C1 segment of cervical spinal cord (tissue), 14 donors: ENCODE measurements at regions not wholly inside any gene's neighbourhood (a gene's known extent, or its start where the extent isn't known, plus 50 kb on each side); places are given as distances from the start of the nearest gene placed in this dataset.
"Not testable (repeated sequence)": the region's sequence is repeated elsewhere in the genome, so short reads cannot be mapped to it uniquely, and the experiment has no call there.

Source experiments
- DNase-seq, 14 donors: peaks; one replicate each; lab custom pipeline; 2025; lab: John Stamatoyannopoulos, UW

DNA sequence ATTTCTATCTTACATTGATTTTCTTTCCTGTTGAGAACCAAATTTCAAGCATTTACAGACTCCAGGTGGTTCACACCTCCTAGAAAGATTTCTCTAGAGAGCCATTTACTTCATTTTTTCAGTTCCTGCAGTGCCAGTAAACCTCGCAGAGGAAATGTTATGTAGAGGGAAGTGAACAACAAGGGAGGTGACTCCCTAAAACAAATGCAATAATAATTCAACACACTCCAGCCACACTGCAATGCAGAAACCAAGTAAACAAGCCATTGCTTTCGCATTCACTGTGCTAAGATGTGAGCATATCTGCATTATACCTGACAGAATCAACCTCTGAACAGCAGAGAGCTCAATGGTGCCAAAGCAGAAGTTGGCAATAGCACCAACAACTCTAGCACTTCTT, 215.1 kb downstream of the RBM26 start:
- DNase-seq = no peak

DNA sequence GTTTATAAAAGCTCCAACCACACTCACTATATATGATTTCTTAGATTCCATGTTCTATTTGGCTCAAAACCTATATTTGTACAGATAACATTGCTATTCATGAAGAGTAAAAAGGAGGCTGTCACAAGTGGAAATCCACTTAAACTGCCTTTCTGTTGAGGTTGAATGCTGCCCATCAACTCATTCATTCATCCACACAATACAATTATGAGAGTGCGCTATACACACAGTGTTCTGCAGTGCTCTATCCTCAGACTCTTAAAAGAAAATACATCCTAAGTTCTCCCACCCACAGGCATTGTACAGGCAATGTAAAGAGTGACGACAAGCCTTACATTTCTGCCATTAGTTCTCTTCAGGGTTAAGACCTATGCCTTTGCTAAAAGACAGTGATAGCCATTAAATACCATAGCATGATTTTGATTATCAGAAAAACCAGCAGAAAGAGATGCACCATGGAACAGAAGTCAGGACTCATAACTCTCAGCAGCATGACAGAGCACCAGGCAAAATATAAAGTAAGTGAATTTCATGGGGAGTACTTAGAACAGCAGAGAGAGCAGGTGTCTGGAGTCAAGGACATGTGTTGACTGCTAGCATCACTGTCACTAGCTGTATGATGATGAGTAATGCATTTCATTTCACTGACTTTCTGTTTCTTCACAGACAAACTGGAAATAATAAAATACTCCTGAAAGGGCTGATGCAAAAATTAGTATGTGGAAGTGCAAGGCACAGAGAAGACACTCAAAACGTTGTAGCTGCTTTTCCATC, 218.0 kb downstream of the RBM26 start:
- DNase-seq = no peak

DNA sequence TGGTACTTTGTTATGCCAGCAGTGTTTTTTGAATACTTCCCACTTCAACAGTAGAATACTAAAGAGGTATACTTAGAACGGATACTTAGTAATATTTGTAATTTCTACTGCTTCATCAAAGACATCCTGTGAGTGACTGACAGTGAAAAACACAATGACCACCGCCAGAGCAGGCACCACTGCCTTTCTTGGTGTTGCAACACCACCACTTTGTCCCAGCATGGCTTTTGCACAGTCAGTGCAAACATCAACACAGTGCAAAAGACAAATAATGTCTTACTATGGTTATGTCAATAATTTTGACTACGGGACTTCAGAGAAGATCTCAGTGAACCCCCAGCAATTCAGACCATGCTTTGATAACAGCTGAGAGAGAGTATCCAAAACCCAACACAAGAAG, 220.5 kb downstream of the RBM26 start:
- no peak for DNase-seq

DNA sequence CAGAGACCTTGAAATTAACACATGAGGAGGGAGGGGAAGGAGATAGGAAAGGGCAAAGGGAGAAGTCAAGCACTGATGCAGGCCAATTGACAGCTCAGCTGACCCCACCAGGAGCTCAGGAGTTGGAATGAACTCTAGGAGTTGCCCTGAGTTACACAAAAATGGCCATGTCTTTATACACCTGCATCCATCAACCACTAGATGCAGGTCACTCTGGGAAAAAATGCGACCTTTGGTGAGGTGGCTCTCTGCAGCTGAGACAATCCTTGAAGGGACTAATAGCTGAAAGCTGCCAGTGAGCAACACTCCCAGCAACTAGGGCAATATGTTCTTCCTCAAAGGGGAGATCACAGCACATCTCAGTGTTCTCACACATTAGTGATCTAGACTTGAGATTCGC, 222.8 kb downstream of the RBM26 start:
- no peak for DNase-seq

DNA sequence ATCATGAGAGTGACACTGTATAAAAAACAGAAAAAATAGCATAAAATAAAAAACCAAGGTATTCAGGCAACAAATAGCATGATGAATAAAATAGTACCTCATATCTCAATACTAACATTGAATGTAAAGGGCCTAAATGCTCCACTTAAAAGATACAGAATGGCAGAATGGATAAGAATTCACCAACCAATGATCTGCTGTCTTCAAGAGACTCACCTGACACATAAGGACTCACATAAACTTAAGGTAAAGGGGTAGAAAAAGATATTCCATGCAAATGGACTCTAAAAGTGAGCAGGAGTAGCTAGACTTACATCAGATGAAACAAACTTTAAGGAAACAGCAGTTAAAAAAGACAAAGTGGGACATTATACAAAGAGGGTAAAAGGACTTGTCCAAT, 232.4 kb downstream of the RBM26 start:
- DNase-seq = not testable (repeated sequence)

DNA sequence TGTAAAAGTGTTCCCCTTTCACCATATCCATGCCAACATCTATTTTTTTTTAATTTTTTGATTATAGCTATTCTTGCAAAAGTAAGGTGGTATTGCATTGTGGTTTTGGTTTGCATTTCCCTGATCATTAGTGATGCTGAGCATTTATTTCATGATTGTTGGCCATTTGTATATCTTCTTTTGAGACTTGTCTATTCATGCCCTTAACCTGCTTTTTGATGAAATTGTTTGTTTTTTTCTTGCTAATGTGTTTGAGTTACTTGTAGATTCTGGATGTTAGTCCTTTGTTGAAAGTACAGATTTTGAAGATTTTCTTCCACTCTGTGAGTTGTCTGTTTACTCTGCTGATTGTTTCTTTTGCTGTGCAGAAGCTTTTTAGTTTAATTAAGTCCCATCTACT, 233.1 kb downstream of the RBM26 start:
- DNase-seq = not testable (repeated sequence)

DNA sequence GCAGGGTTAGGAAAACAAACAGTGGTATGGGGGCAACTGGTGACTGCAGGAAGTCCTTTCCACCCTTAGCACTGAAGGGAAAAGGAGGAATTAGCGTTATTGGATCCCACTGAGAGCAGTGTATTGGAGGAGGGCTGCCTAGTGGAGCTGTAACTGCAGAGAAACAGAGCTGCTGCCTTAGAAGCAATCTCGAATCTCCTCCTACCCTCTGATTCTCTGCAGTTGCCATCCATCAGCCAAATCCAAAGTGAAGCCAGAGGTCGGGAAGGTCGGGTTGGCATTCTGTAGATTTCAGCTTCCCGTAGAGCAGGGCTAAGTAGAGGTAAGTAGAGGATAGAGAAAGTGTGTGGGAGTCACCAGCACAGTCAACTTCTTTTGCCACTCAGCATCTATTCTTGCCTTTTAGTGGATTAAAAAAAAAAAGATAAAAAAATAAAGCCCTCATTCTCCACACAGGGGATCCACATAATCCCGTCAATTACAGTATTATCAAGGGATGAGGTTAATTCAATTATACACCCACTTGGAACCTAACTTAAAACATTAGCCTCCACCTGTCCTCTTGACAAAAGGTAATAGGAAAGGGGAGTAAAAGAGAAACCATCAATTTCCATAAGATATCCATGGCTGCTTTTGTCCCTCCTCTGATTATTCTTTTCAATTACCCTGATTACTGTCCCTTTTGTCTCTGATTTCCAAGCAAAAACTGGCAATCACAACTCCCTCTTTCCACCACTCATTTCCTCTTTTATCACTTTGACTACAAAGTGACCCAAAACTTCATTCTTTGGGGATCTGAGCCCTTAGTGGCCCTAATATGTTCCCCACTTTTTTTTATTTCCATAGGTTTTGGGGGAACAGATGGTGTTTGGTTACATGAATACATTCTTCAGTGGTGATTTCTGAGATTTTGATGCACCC, 234.7 kb downstream of the RBM26 start:
- DNase-seq = no peak

DNA sequence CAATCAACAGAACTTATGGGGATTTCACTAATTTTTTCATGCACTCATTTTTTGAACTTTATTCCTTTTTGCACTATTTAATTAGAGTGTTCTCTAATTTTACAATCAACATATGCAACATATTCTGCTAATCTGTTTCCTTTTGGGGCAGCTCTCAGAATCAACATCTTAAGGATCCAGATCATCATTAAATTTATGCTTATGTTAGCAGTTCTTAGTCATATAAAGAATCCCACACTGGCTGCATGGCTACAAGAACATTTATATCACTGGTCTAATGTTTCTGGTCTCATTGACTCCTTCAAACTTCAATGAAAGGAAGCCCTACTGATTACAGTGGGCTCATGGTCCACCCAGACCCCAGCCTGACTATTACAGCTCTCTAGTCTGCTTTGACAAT, 245.2 kb downstream of the RBM26 start:
- no peak for DNase-seq

DNA sequence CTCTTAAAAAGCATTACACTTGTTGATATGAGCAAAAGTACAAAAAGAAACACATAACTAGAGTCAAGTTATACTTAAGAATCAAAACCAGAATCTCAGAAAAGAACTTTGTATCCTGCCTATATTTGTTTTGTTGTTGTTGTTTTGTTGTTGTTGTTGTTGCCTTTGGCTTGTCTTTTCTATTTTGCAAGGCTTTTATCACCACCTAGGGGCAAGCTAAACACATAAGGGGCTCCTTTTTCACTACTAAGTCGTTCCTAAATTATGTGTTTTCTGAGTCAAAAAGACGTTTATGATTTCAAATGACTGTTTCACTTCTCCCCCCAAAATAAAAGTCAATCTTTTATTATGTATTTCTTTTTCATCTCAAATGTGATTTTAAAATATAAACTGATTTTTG, 250.2 kb downstream of the RBM26 start:
- DNase-seq = no peak

DNA sequence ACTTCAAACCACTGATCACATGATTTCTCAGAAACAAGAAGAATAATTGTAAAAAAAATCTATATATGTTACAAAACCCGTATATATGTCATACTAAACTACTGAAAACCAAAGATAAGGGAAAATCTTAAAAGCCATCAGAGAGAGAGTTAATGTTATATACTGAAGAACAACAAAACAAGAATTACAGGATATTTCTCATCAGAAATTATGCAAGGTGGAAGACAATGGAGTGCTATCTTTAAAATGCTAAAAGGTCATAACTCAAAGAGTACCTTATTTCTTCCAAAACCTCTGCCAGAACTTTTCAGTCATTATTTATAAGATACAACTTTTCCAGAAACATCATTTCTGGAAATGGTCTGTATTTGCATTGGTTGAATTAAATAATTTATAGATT, 256.8 kb downstream of the RBM26 start:
- no peak for DNase-seq

DNA sequence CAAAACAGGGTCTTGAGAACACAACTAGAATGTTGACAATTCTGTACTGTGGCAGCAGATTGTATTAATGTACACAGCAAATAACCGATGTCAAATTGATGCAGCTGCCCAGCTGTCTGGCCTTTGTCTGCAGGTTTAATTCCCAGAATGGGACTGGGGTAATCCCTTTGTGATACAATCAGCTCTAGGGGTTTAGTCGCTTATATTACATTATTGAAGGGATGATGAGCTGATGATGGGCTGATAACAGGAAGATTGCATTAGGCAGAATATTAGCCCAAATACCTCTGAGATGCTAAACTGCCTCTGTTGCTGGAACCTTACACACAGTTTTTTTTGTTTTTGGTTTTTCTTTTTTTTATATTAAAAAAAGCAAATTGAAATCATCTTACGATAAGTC, 265.0 kb downstream of the RBM26 start:
- no peak for DNase-seq

DNA sequence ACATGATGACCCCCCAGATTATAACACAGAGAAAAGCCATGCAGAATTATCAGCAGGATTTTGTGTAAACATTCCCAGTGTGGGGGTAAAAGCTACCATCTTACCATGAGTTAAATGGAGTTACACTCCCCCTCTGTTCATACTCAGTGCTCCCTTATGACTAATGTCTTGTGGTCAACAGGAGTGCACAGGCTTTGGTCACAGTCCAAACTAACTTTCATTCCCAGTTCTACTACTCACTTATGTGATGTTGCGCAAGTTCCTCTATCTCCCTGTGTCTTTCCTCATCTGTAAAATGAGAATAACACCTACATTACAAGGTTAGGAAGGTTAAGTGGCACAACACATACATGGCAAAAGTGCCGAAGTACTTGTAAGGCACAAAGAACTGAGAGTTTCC, 277.9 kb downstream of the RBM26 start:
- DNase-seq = no peak

DNA sequence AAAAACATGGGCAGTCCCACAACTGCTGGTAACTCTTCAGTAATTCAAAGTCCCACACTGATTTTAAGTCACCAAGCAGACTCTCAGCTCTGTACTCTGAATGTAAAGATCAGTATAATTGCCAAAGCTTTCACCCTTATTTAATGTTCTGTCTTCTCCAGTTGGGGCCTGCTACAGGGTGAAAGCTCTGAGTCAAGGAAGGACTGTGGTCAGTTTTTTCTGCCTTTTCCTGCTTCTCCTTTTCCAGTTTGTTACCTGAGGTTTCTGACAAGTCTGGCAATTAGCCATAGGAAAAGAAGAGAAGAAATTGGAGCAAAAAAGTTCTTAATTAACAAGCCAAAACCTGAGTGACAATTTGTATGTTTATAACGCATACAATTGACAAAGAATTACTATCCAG, 279.3 kb downstream of the RBM26 start:
- DNase-seq = no peak

DNA sequence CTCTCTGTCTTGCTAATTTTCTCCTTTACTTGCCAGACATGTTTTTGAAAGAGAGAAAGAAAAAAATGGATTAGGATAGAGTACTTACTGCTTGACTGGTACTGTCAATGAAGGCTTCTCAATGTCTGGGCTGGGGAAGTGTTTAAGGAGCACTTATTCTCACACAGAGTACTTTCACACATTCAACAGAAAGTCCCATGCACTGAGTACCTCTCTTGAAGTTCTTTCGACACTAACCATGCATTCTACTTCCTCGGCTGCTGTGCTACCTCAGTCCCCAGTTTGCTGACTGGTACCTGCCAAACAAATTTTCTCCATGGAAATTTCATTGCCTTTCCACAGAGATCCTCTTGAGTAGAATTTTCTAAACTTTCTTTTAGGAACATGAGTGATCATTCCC, 281.9 kb downstream of the RBM26 start:
- no peak for DNase-seq

DNA sequence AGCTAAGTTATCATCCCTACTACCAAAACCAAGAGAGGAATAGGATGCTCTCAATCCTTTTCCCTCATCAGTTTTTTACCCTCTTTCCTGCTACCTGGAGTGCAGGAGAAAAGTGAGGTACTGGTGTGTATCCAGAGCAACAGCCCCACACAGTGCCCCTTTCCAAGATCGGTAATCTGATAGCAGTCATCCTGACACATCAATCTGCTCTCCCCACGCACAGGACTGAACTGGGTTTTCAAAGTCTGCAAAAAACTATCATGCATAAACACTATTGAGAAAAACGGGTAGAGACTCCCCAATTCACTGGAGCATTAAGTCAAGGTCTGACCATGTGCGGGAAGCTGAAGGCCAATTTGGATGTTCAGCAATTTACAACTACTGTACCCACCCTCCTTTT, 284.8 kb downstream of the RBM26 start:
- DNase-seq = no peak

DNA sequence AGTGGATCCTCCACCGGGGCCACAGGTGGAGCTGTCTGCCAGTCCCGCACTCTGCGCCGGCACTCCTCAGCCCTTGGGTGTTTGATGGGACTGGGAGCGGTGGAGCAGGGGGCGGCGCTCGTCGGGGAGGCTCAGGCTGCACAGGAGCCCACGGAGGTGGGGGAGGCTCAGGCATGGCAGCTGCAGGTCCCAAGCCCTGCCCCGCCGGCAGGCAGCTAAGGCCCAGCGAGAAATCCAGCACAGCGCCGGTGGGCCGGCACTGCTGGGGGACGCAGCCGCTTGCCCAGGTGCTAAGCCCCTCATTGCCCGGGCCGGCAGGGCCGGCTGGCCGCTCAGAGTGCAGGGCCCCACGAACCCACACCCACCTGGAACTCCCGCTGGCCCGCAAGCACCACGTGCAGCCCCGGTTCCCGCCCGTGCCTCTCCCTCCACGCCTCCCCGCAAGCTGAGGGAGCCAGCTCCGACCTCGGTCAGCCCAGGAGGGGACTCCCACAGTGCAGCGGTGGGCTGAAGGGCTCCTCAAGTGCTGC, 286.4 kb downstream of the RBM26 start:
- DNase-seq = no peak

DNA sequence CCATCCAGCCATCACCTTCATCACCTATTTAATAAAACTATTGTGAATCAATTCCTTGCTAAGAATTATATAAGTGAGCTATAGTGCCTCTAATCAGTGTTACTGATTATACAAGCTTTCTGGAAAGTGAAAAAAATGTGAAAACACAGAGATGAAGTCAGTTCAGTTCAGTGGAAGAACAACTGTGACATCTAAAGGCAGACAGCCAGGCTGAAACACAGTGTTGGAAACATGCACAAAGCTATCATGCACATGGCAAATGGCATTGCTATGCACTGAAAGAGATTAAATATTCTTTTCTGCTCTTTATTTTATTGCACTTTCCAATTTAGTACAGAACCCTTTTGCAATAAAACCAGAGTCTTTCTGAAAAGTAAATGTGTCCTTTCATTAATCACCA, 294.0 kb downstream of the RBM26 start:
- no peak for DNase-seq

DNA sequence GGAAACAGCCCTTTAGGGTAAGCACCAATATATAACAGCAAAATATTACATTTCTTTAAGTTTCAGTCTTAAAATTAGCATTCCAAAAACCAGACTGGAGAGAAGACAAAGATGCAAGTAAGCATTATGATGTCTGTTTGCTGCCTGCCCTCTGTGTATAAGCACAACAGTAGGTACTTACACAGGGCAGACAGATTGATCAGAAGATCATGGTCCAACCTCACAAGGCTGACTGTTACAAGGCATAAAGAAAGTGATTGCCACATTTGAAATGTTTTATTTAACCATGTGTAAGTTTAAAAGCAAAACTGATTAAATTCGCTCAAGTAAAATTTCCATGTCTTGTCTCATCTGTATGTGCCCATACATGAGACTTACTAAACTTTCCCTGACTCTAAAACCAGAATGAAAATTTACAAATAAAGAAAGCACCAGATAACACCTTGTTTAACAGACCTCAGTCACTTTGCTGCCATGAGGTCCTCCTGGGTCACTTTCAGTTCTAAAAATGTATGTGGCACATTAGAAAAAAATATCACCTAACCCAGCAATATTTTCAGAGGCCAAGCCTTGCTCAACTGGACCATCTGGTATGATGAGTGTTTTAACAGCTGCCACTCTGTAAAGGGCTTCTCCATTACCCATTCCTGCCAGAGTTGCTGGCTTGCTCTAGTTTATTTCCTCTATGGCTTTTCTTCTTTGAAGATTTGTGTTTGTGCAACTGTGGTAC, 297.0 kb downstream of the RBM26 start:
- no peak for DNase-seq

DNA sequence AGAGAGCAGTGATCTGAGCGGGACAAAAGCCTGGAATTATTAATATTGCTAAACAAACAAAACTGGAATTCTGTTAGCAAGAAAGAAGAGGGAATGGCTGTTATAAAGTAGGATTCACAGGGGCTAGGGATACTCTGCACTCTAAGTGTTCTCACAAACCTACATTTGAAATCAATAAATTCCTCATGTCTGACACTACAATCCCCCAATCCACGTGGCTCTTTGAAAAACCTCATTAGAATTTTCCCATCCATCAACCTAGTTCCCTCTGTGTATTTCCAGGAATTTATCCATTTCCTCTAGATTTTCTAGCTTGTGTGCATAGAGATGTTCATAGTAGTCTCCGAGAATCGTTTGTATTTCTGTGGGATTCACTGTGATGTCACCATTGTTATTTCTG, 307.5 kb downstream of the RBM26 start:
- no peak for DNase-seq

DNA sequence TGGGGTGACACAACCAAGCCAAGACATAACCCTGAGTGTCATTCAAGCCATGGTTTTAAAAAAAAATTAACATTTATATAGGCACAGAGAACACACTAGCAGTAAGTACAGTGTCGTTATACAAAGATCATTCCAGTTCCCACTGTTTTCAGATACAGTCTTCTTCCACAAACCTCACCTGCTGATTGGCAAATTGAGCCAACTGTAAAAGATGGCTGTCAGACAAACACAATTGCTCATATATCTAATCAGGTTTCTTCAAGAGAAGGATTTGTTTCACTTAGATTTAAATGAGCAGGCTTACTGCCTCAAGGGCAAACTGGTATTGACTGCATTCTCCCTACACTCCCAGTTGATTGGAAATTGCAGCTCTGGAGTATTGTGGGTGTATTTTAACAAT, 308.9 kb downstream of the RBM26 start:
- no peak for DNase-seq

DNA sequence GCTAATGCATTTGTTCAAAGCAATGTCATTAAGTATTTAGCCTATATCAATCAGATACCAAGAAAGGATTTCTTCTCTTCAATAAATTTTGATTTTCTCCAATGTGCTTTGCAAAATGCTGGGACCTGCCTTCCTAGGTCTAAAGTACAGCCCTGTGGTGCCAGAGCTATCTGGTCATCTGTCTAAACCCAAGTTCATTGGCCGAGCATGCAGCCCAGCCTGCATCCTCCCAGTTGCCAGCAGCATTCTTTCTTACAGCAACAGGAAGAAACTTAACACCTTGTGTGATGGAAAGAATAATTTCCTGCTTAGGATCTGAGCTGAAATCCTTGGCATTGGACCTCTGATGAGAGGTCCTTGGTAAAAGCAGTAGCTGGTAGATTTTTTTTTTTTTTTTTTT, 310.0 kb downstream of the RBM26 start:
- no peak for DNase-seq

DNA sequence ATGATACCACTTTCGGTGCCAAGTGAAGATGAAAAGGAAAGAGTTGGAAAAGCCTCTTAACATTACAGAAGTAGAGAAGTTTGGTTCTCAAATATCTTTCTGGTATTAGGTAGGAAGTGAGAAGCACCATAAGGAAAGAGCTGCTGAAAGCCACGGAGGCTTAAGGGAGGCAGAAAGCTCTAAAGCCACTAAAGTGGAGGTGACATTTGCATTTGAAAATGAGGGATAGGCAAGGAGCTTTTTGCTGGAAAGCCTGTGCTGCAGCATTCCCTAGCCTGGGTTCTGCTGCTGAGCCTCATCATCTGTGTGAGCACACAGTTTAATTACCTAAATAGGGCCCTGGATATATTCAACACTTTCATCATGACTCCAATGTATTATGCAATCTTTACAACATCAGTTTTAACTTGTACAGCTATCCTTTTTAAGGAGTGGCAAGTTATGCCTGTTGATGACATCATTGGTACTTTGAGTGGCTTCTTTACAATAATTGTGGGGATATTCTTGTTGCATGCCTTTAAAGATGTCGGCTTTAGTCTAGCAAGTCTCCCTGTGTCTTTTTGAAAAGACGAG, 315.4 kb downstream of the RBM26 start:
- no peak for DNase-seq
